Skeletal muscle tissue (tissue), 3 donors: ENCODE measurements at regions not wholly inside any gene's neighbourhood (a gene's known extent, or its start where the extent isn't known, plus 50 kb on each side); places are given as distances from the start of the nearest gene placed in this dataset.

Experiments
- H3K27ac ChIP-seq: one replicate; pipeline ENCODE4 v1.7.0; 2013; ENCODE audit warnings: mild to moderate bottlenecking, low read depth, low read length, inconsistent platforms
- H3K27me3 ChIP-seq, 3 donors: one replicate each; pipeline ENCODE4 v1.7.0; 2013; ENCODE audit warnings: low read length in 3 of 3; ENCODE audit not compliant: control insufficient read depth in 3 of 3, insufficient read depth in 3 of 3
- H3K36me3 ChIP-seq, 3 donors: one replicate each; pipeline ENCODE4 v1.7.0; 2013; ENCODE audit warnings: low read length in 3 of 3; ENCODE audit not compliant: control insufficient read depth in 3 of 3, insufficient read depth in 3 of 3
- H3K4me1 ChIP-seq, 3 donors: one replicate each; pipeline ENCODE4 v1.7.0; 2013; ENCODE audit warnings: low read length in 3 of 3, mild to moderate bottlenecking in 3 of 3; ENCODE audit not compliant: control insufficient read depth in 3 of 3, insufficient read depth in 3 of 3
- H3K4me3 ChIP-seq, 3 donors: one replicate each; pipeline ENCODE4 v1.7.0; 2013; ENCODE audit warnings: low read length in 3 of 3
- H3K9ac ChIP-seq, 3 donors: one replicate each; pipeline ENCODE4 v1.7.0; 2013; ENCODE audit warnings: low read length in 3 of 3, mild to moderate bottlenecking in 3 of 3, moderate library complexity in 2 of 3, low read depth in 1 of 3
- H3K9me3 ChIP-seq, 3 donors: one replicate each; pipeline ENCODE4 v1.7.0; 2013; ENCODE audit warnings: low read length in 3 of 3; ENCODE audit not compliant: control insufficient read depth in 3 of 3
- donor health status: Osteomylitis.

- Histone ChIP-seq H3K9me3 (peaks cover 0 to 4% (median 0%) of the 10 kb centered on the region in 3 donors), H3K9ac (no peak overlapping the region), H3K27ac (no peak overlapping the region), H3K4me3 (no peak overlapping the region), H3K36me3 (no peaks in the 10 kb centered on the region), H3K4me1 (no peaks in the 10 kb centered on the region), H3K27me3 (no peaks in the 10 kb centered on the region)
These were observed 120.8 kb upstream of the KCNE2 start for GRCh38 chr21:34242973-34243372.

GRCh38 chr21:34243562-34243961, 120.2 kb upstream of the KCNE2 start:
- no peaks in the 10 kb centered on the region for H3K4me1 ChIP-seq
- H3K27me3 ChIP-seq, result no peaks in the 10 kb centered on the region
- H3K36me3 ChIP-seq, result no peaks in the 10 kb centered on the region
- no peak overlapping the region for H3K9ac ChIP-seq
- H3K9me3 ChIP-seq, result peaks cover 0 to 4% (median 0%) of the 10 kb centered on the region in 3 donors
- H3K4me3 ChIP-seq, result no peak overlapping the region
- no peak overlapping the region for H3K27ac ChIP-seq

GRCh38 chr21:34252751-34253150, 111.1 kb upstream of the KCNE2 start:
- Histone ChIP-seq H3K27ac (no peak overlapping the region), H3K36me3 (no peaks in the 10 kb centered on the region)

GRCh38 chr21:34255073-34255472, 108.7 kb upstream of the KCNE2 start:
- Histone ChIP-seq H3K36me3 (no peaks in the 10 kb centered on the region), H3K9ac (no peak overlapping the region), H3K27me3 (no peaks in the 10 kb centered on the region), H3K9me3 (peaks cover 0 to 5% (median 2%) of the 10 kb centered on the region in 3 donors), H3K4me3 (no peak overlapping the region), H3K27ac (no peak overlapping the region), H3K4me1 (no peaks in the 10 kb centered on the region)

More at GRCh38 chr21:34252751-34253150, 111.1 kb upstream of the KCNE2 start:
- Histone ChIP-seq H3K9me3 (peaks cover 0 to 6% (median 2%) of the 10 kb centered on the region in 3 donors), H3K9ac (no peak overlapping the region), H3K4me1 (no peaks in the 10 kb centered on the region), H3K27me3 (no peaks in the 10 kb centered on the region), H3K4me3 (no peak overlapping the region)

- no peaks in the 10 kb centered on the region for H3K27me3 ChIP-seq
- peaks cover 0 to 3% (median 3%) of the 10 kb centered on the region in 3 donors for H3K36me3 ChIP-seq
- no peak overlapping the region for H3K9ac ChIP-seq
- no peak overlapping the region for H3K4me3 ChIP-seq
- H3K4me1 ChIP-seq, result peaks cover 0 to 8% (median 0%) of the 10 kb centered on the region in 3 donors
- H3K9me3 ChIP-seq, result no peaks in the 10 kb centered on the region
- no peak overlapping the region for H3K27ac ChIP-seq
These were observed 103.4 kb upstream of the KCNE2 start for GRCh38 chr21:34260277-34261008.

GRCh38 chr21:34261841-34262468, 101.9 kb upstream of the KCNE2 start:
- H3K9ac ChIP-seq, result no peak overlapping the region
- H3K27ac ChIP-seq, result no peak overlapping the region
- H3K4me3 ChIP-seq, result no peak overlapping the region
- H3K27me3 ChIP-seq, result no peaks in the 10 kb centered on the region
- peaks cover 0 to 3% (median 3%) of the 10 kb centered on the region in 3 donors for H3K36me3 ChIP-seq
- no peaks in the 10 kb centered on the region for H3K9me3 ChIP-seq
- peaks cover 0 to 8% (median 0%) of the 10 kb centered on the region in 3 donors for H3K4me1 ChIP-seq

GRCh38 chr21:34262469-34262845, 101.3 kb upstream of the KCNE2 start:
- peaks cover 0 to 8% (median 0%) of the 10 kb centered on the region in 3 donors for H3K4me1 ChIP-seq
- H3K27me3 ChIP-seq, result no peaks in the 10 kb centered on the region
- no peak overlapping the region for H3K9ac ChIP-seq
- H3K9me3 ChIP-seq, result no peaks in the 10 kb centered on the region
- H3K4me3 ChIP-seq, result no peak overlapping the region
- peaks cover 0 to 3% (median 3%) of the 10 kb centered on the region in 3 donors for H3K36me3 ChIP-seq
- H3K27ac ChIP-seq, result no peak overlapping the region

GRCh38 chr21:34263629-34264028, 100.2 kb upstream of the KCNE2 start:
- Histone ChIP-seq H3K36me3 (peaks cover 0 to 3% (median 3%) of the 10 kb centered on the region in 3 donors), H3K27me3 (no peaks in the 10 kb centered on the region), H3K27ac (no peak overlapping the region), H3K4me1 (peaks cover 0 to 8% (median 0%) of the 10 kb centered on the region in 3 donors), H3K9me3 (no peaks in the 10 kb centered on the region), H3K4me3 (no peak overlapping the region), H3K9ac (no peak overlapping the region)

GRCh38 chr21:34266351-34266750, 97.5 kb upstream of the KCNE2 start:
- H3K9ac ChIP-seq, result no peak overlapping the region
- peaks cover 0 to 8% (median 0%) of the 10 kb centered on the region in 3 donors for H3K4me1 ChIP-seq
- H3K27ac ChIP-seq, result no peak overlapping the region
- no peaks in the 10 kb centered on the region for H3K27me3 ChIP-seq
- H3K36me3 ChIP-seq, result peaks cover 0 to 3% (median 3%) of the 10 kb centered on the region in 3 donors
- H3K4me3 ChIP-seq, result no peak overlapping the region
- H3K9me3 ChIP-seq, result no peaks in the 10 kb centered on the region

GRCh38 chr21:34268493-34268892, 95.3 kb upstream of the KCNE2 start:
- Histone ChIP-seq H3K4me3 (no peak overlapping the region), H3K27ac (no peak overlapping the region), H3K36me3 (peaks cover 0 to 1% (median under 1%) of the 10 kb centered on the region in 3 donors), H3K27me3 (no peaks in the 10 kb centered on the region), H3K9me3 (no peaks in the 10 kb centered on the region), H3K4me1 (no peaks in the 10 kb centered on the region), H3K9ac (no peak overlapping the region)
